ENCODE measurements at regions not wholly inside any gene's neighbourhood (a gene's known extent, or its start where the extent isn't known, plus 50 kb on each side); places are given as distances from the start of the nearest gene placed in this dataset.

DNA sequence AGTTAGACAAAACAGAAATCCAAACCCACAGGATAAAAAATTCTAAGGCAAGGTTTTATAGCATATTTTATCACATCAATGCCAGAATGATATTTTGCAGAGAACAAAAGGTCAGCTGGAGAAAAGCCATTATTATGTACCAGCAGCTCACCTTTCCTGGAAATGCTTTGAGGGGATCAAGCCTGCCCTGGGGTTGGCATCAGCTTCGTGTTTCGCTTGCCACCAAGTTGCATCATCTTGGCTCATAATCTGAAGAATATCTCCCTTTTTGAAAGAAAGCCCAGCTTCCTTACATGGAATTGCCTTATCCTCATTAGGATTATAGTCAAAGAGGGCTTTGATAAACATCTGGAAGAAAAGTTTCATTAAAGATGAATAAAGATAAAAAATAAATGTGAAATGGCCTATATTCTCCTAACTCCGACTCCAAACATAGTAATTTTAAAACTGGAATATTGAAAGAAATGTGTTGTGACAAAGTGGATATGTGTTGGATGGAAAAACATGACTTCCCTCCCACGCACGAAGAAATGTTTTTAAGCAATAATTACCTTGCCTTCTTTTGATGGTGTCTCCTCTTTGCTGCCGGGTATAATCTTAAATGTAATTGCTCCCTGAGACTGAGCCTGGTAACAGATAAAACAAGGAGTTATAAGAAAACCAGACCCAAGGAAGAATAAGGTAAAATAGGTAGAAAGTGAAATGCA lies 121.3 kb upstream of the ODAD2 start:
- FAIRE-seq: no peak
- Histone ChIP-seq H3K4me1 (peaks cover 11% of the 10 kb centered on the region; the same call in 2 of the 3 replicates), H3K27ac (no peak overlapping the region), H3K4me2 (peak overlapping the region; percentile 12; the same call in 2 of the 3 replicates), H3K4me3 (no peak overlapping the region), H3K9me3 (no peaks in the 10 kb centered on the region)
- CTCF ChIA-PET: interaction anchor here (1.1 kb wide), 1 partner anchor 274 kb away, joined by 4 read pairs; no protein-coding TSS in a partner anchor
- TF ChIP-seq KDM1A (IDR thresholded peaks at IDR 0.05; ENCODE audit: low read depth) (no peak), FOXS1 (CRISPR knock-in tag; IDR thresholded peaks at IDR 0.05) (no peak), TFCP2L1 (CRISPR knock-in tag; IDR thresholded peaks at IDR 0.05) (no peak), TP53 (CRISPR knock-in tag; IDR thresholded peaks at IDR 0.05) (no peak), E2F6 (IDR thresholded peaks at IDR 0.05; ENCODE audit: borderline replicate concordance, low read depth) (no peak), MAX (IDR thresholded peaks at IDR 0.05) (no peak), ZC3H11A (IDR thresholded peaks at IDR 0.05) (no peak), FOSB (CRISPR knock-in tag; IDR thresholded peaks at IDR 0.05) (no peak), MYC (IDR thresholded peaks at IDR 0.05; ENCODE audit: borderline replicate concordance, low read length) (no peak)
- TF ChIP-seq, protein P1, sequence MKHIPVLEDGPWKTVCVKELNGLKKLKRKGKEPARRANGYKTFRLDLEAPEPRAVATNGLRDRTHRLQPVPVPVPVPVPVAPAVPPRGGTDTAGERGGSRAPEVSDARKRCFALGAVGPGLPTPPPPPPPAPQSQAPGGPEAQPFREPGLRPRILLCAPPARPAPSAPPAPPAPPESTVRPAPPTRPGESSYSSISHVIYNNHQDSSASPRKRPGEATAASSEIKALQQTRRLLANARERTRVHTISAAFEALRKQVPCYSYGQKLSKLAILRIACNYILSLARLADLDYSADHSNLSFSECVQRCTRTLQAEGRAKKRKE (CRISPR knock-in tag; IDR thresholded peaks at IDR 0.05; ENCODE audit: low read depth): no peak
- 41% methylated on average over 6 of the region's 6 CpGs for WGBS (ENCODE audit: missing lambda C conversion rate)
- ATAC-seq: no peak
- POLR2A ChIA-PET: no interaction called here
- no peak for DNase-seq (ENCODE audit: low read depth in 1 of 2, low spot score in 1 of 2)

DNA sequence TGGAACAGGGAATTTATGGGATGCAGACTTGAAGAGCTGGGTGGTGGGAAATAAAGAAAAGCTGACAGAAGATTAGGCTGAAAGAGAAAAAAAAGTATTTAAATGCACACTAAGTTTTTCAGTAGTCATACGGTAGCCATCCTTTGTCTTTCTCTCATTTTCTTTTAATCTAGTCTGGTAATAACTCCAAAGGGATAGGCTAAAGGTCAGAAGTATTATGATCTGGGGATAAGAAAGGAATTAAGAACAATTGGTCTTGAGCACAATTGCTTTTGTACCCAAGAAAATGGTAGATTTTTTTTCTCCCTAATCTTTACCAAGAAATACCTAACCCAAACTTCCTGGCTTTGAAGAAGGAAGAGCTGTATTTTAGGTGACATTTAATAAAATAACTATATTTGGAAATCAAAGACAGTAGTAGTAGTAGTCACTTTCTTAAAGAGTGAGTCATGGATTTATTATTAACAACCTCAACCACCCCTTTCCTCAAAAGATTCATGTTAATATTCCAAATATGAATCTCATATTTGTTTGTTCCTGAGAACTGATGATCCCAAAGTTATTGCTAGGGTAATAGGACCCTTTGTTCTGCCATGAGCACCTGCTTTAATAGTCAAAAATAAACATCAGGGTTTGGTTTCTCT lies 120.2 kb upstream of the ODAD2 start:
- Histone ChIP-seq H3K9me3 (no peaks in the 10 kb centered on the region), H3K4me2 (peak overlapping the region; percentile 21; the same call in 1 of the 3 replicates), H3K4me3 (no peak overlapping the region), H3K27ac (no peak overlapping the region; a peak in 1 of 6 replicates), H3K4me1 (peaks cover 11% of the 10 kb centered on the region; the same call in 2 of the 3 replicates)
- ATAC-seq (no peak), DNase-seq (ENCODE audit: low read depth in 1 of 2, low spot score in 1 of 2) (no peak), FAIRE-seq (no peak)
- no peak for TF ChIP-seq CBX2 (IDR thresholded peaks at IDR 0.05; ENCODE audit: borderline replicate concordance, low read depth)
- no peak for TF ChIP-seq GATA3 (IDR thresholded peaks at IDR 0.05; ENCODE audit: borderline replicate concordance)
- TF ChIP-seq TP53 (CRISPR knock-in tag; IDR thresholded peaks at IDR 0.05): no peak
- no peak for TF ChIP-seq RFX5 (IDR thresholded peaks at IDR 0.05)
- TF ChIP-seq CHD2 (IDR thresholded peaks at IDR 0.05; ENCODE audit: low read length, partially characterized antibody): no peak
- WGBS (ENCODE audit: missing lambda C conversion rate): 11% methylated on average over 1 of the region's 1 CpG
- POLR2A ChIA-PET: no interaction called here
- CTCF ChIA-PET: interaction anchor here (0.6 to 1.1 kb wide), 2 partner anchors 28 to 275 kb away, joined by 3 to 4 read pairs; no protein-coding TSS in a partner anchor

DNA sequence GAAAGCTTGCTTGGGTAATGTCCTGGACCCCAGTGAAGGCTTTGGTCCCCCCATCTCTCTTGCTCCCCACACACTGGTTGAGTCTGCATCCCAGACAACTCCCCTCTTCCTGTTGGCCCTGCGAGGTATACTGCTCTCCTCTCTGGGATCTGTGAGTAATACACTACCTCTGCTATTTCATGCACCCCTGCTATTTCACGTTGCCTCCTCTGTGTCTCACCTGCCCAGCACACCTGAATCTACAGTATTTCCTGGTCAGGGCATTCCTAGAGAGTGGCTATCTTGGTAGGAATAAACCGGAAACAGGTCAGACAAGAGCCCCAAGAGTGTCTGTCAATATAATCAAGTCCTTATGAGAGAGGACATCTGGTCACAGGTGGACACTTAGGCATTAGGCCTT lies 114.3 kb upstream of the ODAD2 start:
- no peak overlapping the region for H3K4me2 ChIP-seq
- FAIRE-seq (no peak), ATAC-seq (no peak), DNase-seq (ENCODE audit: low read depth in 1 of 2, low spot score in 1 of 2) (no peak)
- ChIA-PET POLR2A (no interaction called here), CTCF (no interaction called here)
- TF ChIP-seq CHD4 (IDR thresholded peaks at IDR 0.05; ENCODE audit: borderline replicate concordance): no peak
- no peak for TF ChIP-seq CTCF (IDR thresholded peaks at IDR 0.05)
- H3K4me3 ChIP-seq: no peak overlapping the region
- H3K4me1 ChIP-seq: no peaks in the 10 kb centered on the region
- H3K9me3 ChIP-seq: no peaks in the 10 kb centered on the region
- H3K27ac ChIP-seq: no peak overlapping the region
- 16% methylated on average over 3 of the region's 3 CpGs for WGBS (ENCODE audit: missing lambda C conversion rate)
